Endodermal cell (in vitro differentiated cells): ENCODE measurements at regions not wholly inside any gene's neighbourhood (a gene's known extent, or its start where the extent isn't known, plus 50 kb on each side); places are given as distances from the start of the nearest gene placed in this dataset.

Source experiments
- DNase-seq: peaks from one replicate; pipeline ENCODE4 v3.0.0-alpha.2; 2017
- H3K27ac ChIP-seq: 2 replicates; pipeline ENCODE4 v1.5.1; 2013; ENCODE audit warnings: mild to moderate bottlenecking, low read depth, low read length, moderate library complexity
- H3K27me3 ChIP-seq: 2 replicates; pipeline ENCODE4 v1.6.1; 2013; ENCODE audit warnings: mild to moderate bottlenecking, low read length, moderate library complexity; ENCODE audit not compliant: insufficient read depth, control insufficient read depth, poor library complexity, severe bottlenecking
- H3K36me3 ChIP-seq: 2 replicates; pipeline ENCODE4 v1.7.0; 2013; ENCODE audit warnings: mild to moderate bottlenecking, low read length, moderate library complexity; ENCODE audit not compliant: control insufficient read depth, insufficient read depth
- H3K4me1 ChIP-seq: one replicate; pipeline ENCODE4 v1.7.0; 2013; ENCODE audit warnings: low read length; ENCODE audit not compliant: control insufficient read depth, insufficient read depth
- H3K4me3 ChIP-seq: 2 replicates; pipeline ENCODE4 v1.5.1; 2013; ENCODE audit warnings: mild to moderate bottlenecking, low read length, moderate library complexity
- H3K9ac ChIP-seq: 2 replicates; pipeline ENCODE4 v1.6.1; 2013; ENCODE audit warnings: mild to moderate bottlenecking, low read length, moderate library complexity; ENCODE audit not compliant: poor library complexity, severe bottlenecking; ENCODE audit errors: extremely low read depth
- H3K9me3 ChIP-seq: 2 replicates; pipeline ENCODE4 v1.6.1; 2013; ENCODE audit warnings: mild to moderate bottlenecking, low read length, moderate library complexity; ENCODE audit not compliant: control insufficient read depth
- H3K27ac Mint-ChIP-seq: 2 replicates; pipeline ENCODE4 v1.8.0; 2020; ENCODE audit warnings: mixed read lengths
- H3K27me3 Mint-ChIP-seq: 2 replicates; pipeline ENCODE4 v1.8.0; 2021; ENCODE audit warnings: mild to moderate bottlenecking, mixed read lengths; ENCODE audit not compliant: insufficient read depth
- H3K36me3 Mint-ChIP-seq: 2 replicates; pipeline ENCODE4 v1.8.0; 2020; ENCODE audit warnings: low read depth, mixed read lengths
- H3K4me1 Mint-ChIP-seq: 2 replicates; pipeline ENCODE4 v1.8.0; 2020; ENCODE audit warnings: mixed read lengths
- H3K4me3 Mint-ChIP-seq: 2 replicates; pipeline ENCODE4 v1.8.0; 2020; ENCODE audit warnings: mild to moderate bottlenecking, moderate library complexity, mixed read lengths
- H3K9me3 Mint-ChIP-seq: 2 replicates; pipeline ENCODE4 v1.8.0; 2020; ENCODE audit warnings: mild to moderate bottlenecking, mixed read lengths
- WGBS, 2 experiments: methylation state at CpG; one replicate each; pipeline versions ENCODE4 v1.1.5 to v1.1.7; 2013; ENCODE audit warnings: missing lambda C conversion rate in 2 of 2, mixed read lengths in 1 of 2; ENCODE audit not compliant: insufficient coverage in 1 of 2, insufficient read length in 1 of 2; 5-methylcytosine and 5-hydroxymethylcytosine counted together
- TF ChIP-seq, protein P1 (sequence below): fragments of 200-600 bp; sonication (generic); conservative IDR thresholded peaks from 2 replicates; pipeline ENCODE4 v1.5.0; 2021; ENCODE audit warnings: antibody characterized with exemption, mild to moderate bottlenecking

DNA sequence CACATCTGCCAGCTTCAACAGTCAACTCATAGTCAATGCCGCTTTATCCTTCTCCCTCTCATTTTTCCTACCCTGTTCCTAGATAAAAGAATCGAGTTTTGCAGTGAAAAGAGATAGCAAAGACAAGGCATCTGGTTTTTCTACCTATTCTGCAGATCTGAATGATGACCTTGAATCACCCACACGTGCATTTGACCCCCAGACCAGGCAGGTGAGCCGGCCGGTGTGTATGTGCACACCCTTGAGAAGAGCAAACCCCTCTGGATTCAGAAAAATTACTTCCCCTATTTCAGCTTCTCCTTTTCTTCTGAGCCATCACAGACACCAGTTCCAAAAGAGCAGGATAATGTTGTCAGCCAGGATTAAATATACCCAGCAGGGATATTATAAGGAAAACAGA lies 115.6 kb upstream of the ST6GAL2 start:
- H3K27ac Mint-ChIP-seq: no peak overlapping the region

DNA sequence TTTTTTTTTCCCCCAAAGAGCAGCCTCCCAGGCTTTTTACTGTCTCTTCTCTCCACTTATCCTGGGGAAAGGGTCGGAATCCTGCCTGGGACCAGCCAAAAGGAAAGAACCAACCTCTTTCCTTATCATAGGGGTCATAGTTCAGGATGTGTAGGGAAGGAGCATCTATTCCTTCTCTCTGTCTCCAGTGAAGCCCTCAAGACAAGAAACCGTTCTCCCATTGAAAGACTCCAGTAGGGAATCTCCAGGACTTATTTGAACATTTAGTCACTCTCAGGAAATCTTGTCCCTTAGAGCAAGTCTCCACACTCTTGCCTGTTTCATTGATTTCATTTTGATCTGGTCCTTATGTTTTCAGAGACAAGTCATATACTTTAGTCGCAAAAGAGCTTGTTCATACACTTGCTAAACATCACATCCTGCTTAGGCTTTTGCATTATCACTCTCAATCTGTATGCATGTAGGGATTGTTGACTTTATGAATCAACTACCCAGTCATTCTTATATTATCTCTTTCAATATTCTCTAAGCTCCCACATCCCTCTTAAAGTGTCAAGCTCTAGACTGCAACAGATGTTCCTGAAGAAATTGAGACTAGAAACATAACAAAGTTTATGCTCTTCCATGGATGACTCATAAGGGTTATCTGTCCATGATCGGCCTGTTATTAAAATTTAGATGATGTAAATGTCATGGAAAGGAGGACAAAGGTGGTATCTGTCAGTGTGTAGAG lies 116.2 kb upstream of the ST6GAL2 start:
- H3K27me3 Mint-ChIP-seq: peaks cover 21% of the 10 kb centered on the region
- TF ChIP-seq, protein P1, sequence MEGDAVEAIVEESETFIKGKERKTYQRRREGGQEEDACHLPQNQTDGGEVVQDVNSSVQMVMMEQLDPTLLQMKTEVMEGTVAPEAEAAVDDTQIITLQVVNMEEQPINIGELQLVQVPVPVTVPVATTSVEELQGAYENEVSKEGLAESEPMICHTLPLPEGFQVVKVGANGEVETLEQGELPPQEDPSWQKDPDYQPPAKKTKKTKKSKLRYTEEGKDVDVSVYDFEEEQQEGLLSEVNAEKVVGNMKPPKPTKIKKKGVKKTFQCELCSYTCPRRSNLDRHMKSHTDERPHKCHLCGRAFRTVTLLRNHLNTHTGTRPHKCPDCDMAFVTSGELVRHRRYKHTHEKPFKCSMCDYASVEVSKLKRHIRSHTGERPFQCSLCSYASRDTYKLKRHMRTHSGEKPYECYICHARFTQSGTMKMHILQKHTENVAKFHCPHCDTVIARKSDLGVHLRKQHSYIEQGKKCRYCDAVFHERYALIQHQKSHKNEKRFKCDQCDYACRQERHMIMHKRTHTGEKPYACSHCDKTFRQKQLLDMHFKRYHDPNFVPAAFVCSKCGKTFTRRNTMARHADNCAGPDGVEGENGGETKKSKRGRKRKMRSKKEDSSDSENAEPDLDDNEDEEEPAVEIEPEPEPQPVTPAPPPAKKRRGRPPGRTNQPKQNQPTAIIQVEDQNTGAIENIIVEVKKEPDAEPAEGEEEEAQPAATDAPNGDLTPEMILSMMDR: no peak
- no peak overlapping the region for H3K4me3 ChIP-seq
- no peaks in the 10 kb centered on the region for H3K4me1 ChIP-seq
- 82 to 88% methylated on average over 1 to 4 of the region's 4 CpGs for WGBS, 2 experiments
- H3K9me3 ChIP-seq: no peaks in the 10 kb centered on the region
- no peak overlapping the region for H3K27ac Mint-ChIP-seq
- H3K27me3 ChIP-seq: no peaks in the 10 kb centered on the region
- no peaks in the 10 kb centered on the region for H3K36me3 ChIP-seq
- H3K4me1 Mint-ChIP-seq: peaks cover 2% of the 10 kb centered on the region
- H3K9ac ChIP-seq: no peak overlapping the region
- no peaks in the 10 kb centered on the region for H3K9me3 Mint-ChIP-seq
- no peaks in the 10 kb centered on the region for H3K36me3 Mint-ChIP-seq
- DNase-seq: no peak
- H3K27ac ChIP-seq: no peak overlapping the region
- H3K4me3 Mint-ChIP-seq: no peak overlapping the region

More for the DNA sequence above, 115.6 kb upstream of the ST6GAL2 start:
- H3K27me3 Mint-ChIP-seq: peaks cover 18% of the 10 kb centered on the region
- Histone ChIP-seq H3K4me3 (no peak overlapping the region), H3K9ac (no peak overlapping the region), H3K9me3 (no peaks in the 10 kb centered on the region), H3K36me3 (no peaks in the 10 kb centered on the region), H3K27me3 (no peaks in the 10 kb centered on the region), H3K27ac (no peak overlapping the region), H3K4me1 (no peaks in the 10 kb centered on the region)
- no peaks in the 10 kb centered on the region for H3K9me3 Mint-ChIP-seq
- H3K36me3 Mint-ChIP-seq: no peaks in the 10 kb centered on the region
- 85 to 89% methylated on average over 4 to 5 of the region's 5 CpGs for WGBS, 2 experiments
- DNase-seq: no peak
- TF ChIP-seq, protein P1: no peak
- no peak overlapping the region for H3K4me3 Mint-ChIP-seq
- no peaks in the 10 kb centered on the region for H3K4me1 Mint-ChIP-seq

DNA sequence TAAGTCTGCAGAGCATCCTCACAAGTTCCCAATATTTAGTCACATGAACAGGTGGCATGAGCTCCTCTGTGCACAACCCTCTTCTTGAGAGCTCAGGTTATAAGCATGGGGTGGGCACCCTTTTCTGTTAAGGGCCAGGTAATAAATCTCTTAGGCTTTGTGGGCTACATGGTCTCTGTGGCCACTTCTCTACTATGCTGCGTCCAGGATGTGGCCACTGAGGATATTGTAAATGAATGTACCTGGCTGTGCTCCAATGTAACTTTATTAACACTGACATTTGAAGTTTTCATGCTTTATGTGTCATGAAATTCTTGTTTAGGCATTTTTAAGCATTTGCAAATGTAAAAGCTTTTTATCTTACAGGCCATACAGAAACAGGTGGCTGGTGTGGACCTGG lies 116.8 kb upstream of the ST6GAL2 start:
- H3K4me1 Mint-ChIP-seq: peaks cover 3% of the 10 kb centered on the region
- no peaks in the 10 kb centered on the region for H3K36me3 Mint-ChIP-seq
- no peaks in the 10 kb centered on the region for H3K27me3 ChIP-seq
- H3K9me3 ChIP-seq: no peaks in the 10 kb centered on the region
- DNase-seq: no peak
- peaks cover 18% of the 10 kb centered on the region for H3K27me3 Mint-ChIP-seq
- no peak overlapping the region for H3K27ac ChIP-seq
- H3K27ac Mint-ChIP-seq: no peak overlapping the region
- no peak overlapping the region for H3K9ac ChIP-seq
- H3K4me3 ChIP-seq: no peak overlapping the region
- H3K36me3 ChIP-seq: no peaks in the 10 kb centered on the region
- H3K4me3 Mint-ChIP-seq: no peak overlapping the region
- TF ChIP-seq, protein P1: no peak
- no peaks in the 10 kb centered on the region for H3K4me1 ChIP-seq
- no peaks in the 10 kb centered on the region for H3K9me3 Mint-ChIP-seq
- WGBS, 2 experiments: 96% methylated on average over 1 of the region's 1 CpG; no CpG with 5 or more reads in 1 of the 2 experiments
